Endodermal cell (in vitro differentiated cells): ENCODE measurements at regions not wholly inside any gene's neighbourhood (a gene's known extent, or its start where the extent isn't known, plus 50 kb on each side); places are given as distances from the start of the nearest gene placed in this dataset.

Experiments
- DNase-seq: peaks from one replicate; pipeline ENCODE4 v3.0.0-alpha.2; 2017
- H3K27ac ChIP-seq: 2 replicates; pipeline ENCODE4 v1.5.1; 2013; ENCODE audit warnings: mild to moderate bottlenecking, low read depth, low read length, moderate library complexity
- H3K27me3 ChIP-seq: 2 replicates; pipeline ENCODE4 v1.6.1; 2013; ENCODE audit warnings: mild to moderate bottlenecking, low read length, moderate library complexity; ENCODE audit not compliant: insufficient read depth, control insufficient read depth, poor library complexity, severe bottlenecking
- H3K36me3 ChIP-seq: 2 replicates; pipeline ENCODE4 v1.7.0; 2013; ENCODE audit warnings: mild to moderate bottlenecking, low read length, moderate library complexity; ENCODE audit not compliant: control insufficient read depth, insufficient read depth
- H3K4me1 ChIP-seq: one replicate; pipeline ENCODE4 v1.7.0; 2013; ENCODE audit warnings: low read length; ENCODE audit not compliant: control insufficient read depth, insufficient read depth
- H3K4me3 ChIP-seq: 2 replicates; pipeline ENCODE4 v1.5.1; 2013; ENCODE audit warnings: mild to moderate bottlenecking, low read length, moderate library complexity
- H3K9ac ChIP-seq: 2 replicates; pipeline ENCODE4 v1.6.1; 2013; ENCODE audit warnings: mild to moderate bottlenecking, low read length, moderate library complexity; ENCODE audit not compliant: poor library complexity, severe bottlenecking; ENCODE audit errors: extremely low read depth
- H3K9me3 ChIP-seq: 2 replicates; pipeline ENCODE4 v1.6.1; 2013; ENCODE audit warnings: mild to moderate bottlenecking, low read length, moderate library complexity; ENCODE audit not compliant: control insufficient read depth
- H3K27ac Mint-ChIP-seq: 2 replicates; pipeline ENCODE4 v1.8.0; 2020; ENCODE audit warnings: mixed read lengths
- H3K27me3 Mint-ChIP-seq: 2 replicates; pipeline ENCODE4 v1.8.0; 2021; ENCODE audit warnings: mild to moderate bottlenecking, mixed read lengths; ENCODE audit not compliant: insufficient read depth
- H3K36me3 Mint-ChIP-seq: 2 replicates; pipeline ENCODE4 v1.8.0; 2020; ENCODE audit warnings: low read depth, mixed read lengths
- H3K4me1 Mint-ChIP-seq: 2 replicates; pipeline ENCODE4 v1.8.0; 2020; ENCODE audit warnings: mixed read lengths
- H3K4me3 Mint-ChIP-seq: 2 replicates; pipeline ENCODE4 v1.8.0; 2020; ENCODE audit warnings: mild to moderate bottlenecking, moderate library complexity, mixed read lengths
- H3K9me3 Mint-ChIP-seq: 2 replicates; pipeline ENCODE4 v1.8.0; 2020; ENCODE audit warnings: mild to moderate bottlenecking, mixed read lengths
- WGBS, 2 experiments: methylation state at CpG; one replicate each; pipeline versions ENCODE4 v1.1.5 to v1.1.7; 2013; ENCODE audit warnings: missing lambda C conversion rate in 2 of 2, mixed read lengths in 1 of 2; ENCODE audit not compliant: insufficient coverage in 1 of 2, insufficient read length in 1 of 2; 5-methylcytosine and 5-hydroxymethylcytosine counted together
- TF ChIP-seq, protein P1 (sequence below): fragments of 200-600 bp; sonication (generic); conservative IDR thresholded peaks from 2 replicates; pipeline ENCODE4 v1.5.0; 2021; ENCODE audit warnings: antibody characterized with exemption, mild to moderate bottlenecking

DNA sequence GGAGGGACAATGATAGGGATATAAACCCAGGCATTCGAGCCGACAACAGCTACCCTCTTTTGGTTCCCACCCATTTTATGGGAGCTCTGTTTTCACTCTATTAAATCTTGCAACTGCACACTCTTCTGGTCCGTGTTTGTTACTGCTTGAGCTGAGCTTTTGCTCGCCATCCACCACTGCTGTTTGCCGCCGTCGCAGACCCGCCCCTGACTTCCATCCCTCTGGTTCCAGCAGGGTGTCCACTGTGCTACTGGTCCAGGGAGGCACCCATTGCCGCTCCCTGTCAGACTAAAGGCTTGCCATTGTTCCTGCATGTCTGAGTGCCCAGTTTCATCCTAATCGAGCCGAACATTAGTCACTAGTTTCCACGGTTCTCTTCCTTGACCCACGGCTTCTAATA lies 1170.5 kb upstream of the PABPC4L start:
- Mint-ChIP-seq H3K36me3 (no peaks in the 10 kb centered on the region), H3K27ac (no peak overlapping the region), H3K27me3 (no peaks in the 10 kb centered on the region), H3K4me1 (no peaks in the 10 kb centered on the region), H3K4me3 (no peak overlapping the region), H3K9me3 (peaks cover 12% of the 10 kb centered on the region)
- Histone ChIP-seq H3K4me3 (no peak overlapping the region), H3K4me1 (no peaks in the 10 kb centered on the region), H3K27me3 (no peaks in the 10 kb centered on the region), H3K36me3 (no peaks in the 10 kb centered on the region), H3K9me3 (no peaks in the 10 kb centered on the region), H3K27ac (no peak overlapping the region), H3K9ac (no peak overlapping the region)
- 94 to 96% methylated on average over 8 to 13 of the region's 13 CpGs for WGBS, 2 experiments
- no peak for DNase-seq
- TF ChIP-seq, protein P1, sequence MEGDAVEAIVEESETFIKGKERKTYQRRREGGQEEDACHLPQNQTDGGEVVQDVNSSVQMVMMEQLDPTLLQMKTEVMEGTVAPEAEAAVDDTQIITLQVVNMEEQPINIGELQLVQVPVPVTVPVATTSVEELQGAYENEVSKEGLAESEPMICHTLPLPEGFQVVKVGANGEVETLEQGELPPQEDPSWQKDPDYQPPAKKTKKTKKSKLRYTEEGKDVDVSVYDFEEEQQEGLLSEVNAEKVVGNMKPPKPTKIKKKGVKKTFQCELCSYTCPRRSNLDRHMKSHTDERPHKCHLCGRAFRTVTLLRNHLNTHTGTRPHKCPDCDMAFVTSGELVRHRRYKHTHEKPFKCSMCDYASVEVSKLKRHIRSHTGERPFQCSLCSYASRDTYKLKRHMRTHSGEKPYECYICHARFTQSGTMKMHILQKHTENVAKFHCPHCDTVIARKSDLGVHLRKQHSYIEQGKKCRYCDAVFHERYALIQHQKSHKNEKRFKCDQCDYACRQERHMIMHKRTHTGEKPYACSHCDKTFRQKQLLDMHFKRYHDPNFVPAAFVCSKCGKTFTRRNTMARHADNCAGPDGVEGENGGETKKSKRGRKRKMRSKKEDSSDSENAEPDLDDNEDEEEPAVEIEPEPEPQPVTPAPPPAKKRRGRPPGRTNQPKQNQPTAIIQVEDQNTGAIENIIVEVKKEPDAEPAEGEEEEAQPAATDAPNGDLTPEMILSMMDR = no peak

- Mint-ChIP-seq H3K4me1 (no peaks in the 10 kb centered on the region), H3K4me3 (no peak overlapping the region), H3K27ac (no peak overlapping the region), H3K36me3 (no peaks in the 10 kb centered on the region), H3K9me3 (peaks cover 7% of the 10 kb centered on the region), H3K27me3 (no peaks in the 10 kb centered on the region)
- no peaks in the 10 kb centered on the region for H3K9me3 ChIP-seq
- H3K36me3 ChIP-seq = no peaks in the 10 kb centered on the region
- H3K9ac ChIP-seq = no peak overlapping the region
- WGBS, 2 experiments = 88 to 93% methylated on average over 4 of the region's 4 CpGs
- H3K27ac ChIP-seq = no peak overlapping the region
- TF ChIP-seq, protein P1 = peak; percentile 71
- DNase-seq = peak; percentile 84
- H3K4me1 ChIP-seq = no peaks in the 10 kb centered on the region
- no peaks in the 10 kb centered on the region for H3K27me3 ChIP-seq
- H3K4me3 ChIP-seq = no peak overlapping the region
Measured at GRCh38 chr4:135371137-135371536, 1169.5 kb upstream of the PABPC4L start.

DNA sequence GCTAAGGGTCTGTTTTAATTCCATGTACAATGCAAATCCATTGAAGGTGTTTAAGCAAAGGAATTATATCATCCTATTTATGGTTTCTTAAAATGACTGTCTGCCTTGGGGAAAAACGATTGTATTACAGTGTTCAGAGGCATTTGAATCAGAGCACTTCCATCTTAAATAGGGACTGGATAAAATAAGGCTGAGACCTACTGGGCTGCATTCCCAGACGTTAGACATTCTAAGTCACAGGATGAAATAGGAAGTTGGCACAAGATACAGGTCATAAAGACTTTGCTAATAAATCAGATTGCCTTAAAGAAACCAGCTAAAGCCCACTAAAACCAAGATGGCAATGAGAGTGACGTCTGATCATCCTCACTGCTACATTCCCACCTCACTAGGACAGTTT lies 1167.2 kb upstream of the PABPC4L start:
- Histone ChIP-seq H3K9ac (no peak overlapping the region), H3K4me1 (no peaks in the 10 kb centered on the region), H3K9me3 (no peaks in the 10 kb centered on the region), H3K27me3 (no peaks in the 10 kb centered on the region), H3K36me3 (no peaks in the 10 kb centered on the region), H3K4me3 (no peak overlapping the region), H3K27ac (no peak overlapping the region)
- Mint-ChIP-seq H3K27ac (no peak overlapping the region), H3K27me3 (no peaks in the 10 kb centered on the region), H3K36me3 (no peaks in the 10 kb centered on the region), H3K9me3 (no peaks in the 10 kb centered on the region), H3K4me3 (no peak overlapping the region), H3K4me1 (no peaks in the 10 kb centered on the region)
- TF ChIP-seq, protein P1 = no peak
- 88 to 100% methylated on average over 3 of the region's 3 CpGs for WGBS, 2 experiments
- DNase-seq = no peak
